Activated CD4-positive, CD25-positive, alpha-beta regulatory T cell treated with anti-CD3 and anti-CD28 coated beads, Interleukin-2, amount 50 U/mL, for 24 hours (primary cell): ENCODE measurements at regions not wholly inside any gene's neighbourhood (a gene's known extent, or its start where the extent isn't known, plus 50 kb on each side); places are given as distances from the start of the nearest gene placed in this dataset.

Experiments used
- ATAC-seq, 2 donors: fragments of 150-1000 bp; cut with Tn5 transposase; one replicate each; pipeline ENCODE4 v1.10.0; 2021; ENCODE audit warnings: mild to moderate bottlenecking in 1 of 2, moderate library complexity in 1 of 2

GRCh38 chr15:96218623-96219455, 111.7 kb upstream of the NR2F2 start:
- ATAC-seq, result no peak

- no peak for ATAC-seq
These were observed 110.8 kb upstream of the NR2F2 start for GRCh38 chr15:96219681-96220080.

DNA sequence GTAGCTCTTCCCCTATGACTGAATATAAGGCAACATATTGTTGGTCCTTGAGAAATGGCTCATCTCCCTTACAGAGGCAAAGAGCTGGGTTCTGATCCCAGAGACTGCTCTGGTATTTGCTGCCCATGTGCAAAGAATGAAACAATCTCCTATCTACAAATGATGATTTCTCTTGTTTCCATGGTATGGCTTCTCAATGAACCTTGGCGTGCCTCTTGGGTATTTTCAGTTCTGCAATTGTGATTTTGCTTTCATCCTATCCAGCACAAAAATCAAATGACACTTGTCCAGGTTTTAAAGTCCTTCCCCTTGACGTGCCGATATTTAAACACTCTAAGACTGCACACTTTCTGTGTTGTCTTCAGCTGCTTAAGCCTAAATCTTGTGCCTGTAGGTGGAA, 109.8 kb upstream of the NR2F2 start:
- ATAC-seq, result no peak

GRCh38 chr15:96222981-96223380, 107.5 kb upstream of the NR2F2 start:
- no peak for ATAC-seq

DNA sequence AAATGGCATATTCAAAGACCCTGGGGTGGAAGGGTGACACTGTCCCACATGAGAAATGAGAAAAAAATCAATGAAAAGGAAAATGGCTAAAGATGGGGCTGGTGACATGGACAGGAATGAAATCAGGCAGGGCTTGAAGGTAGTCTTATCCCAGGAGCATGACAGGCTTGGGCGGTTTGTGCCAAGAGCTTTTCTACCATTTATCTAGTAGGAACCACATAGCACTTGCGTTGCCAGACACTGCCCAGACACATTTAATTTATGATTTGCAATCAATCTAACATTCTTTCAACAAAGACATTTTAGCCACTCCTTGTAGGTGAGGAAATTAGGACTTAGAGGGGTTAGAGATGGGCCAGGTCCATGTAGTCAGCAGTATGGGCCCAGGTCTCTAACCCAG, 106.6 kb upstream of the NR2F2 start:
- no peak for ATAC-seq

- no peak for ATAC-seq
These were observed 104.7 kb upstream of the NR2F2 start for GRCh38 chr15:96225642-96226259.

- ATAC-seq, result no peak
These were observed 99.8 kb upstream of the NR2F2 start for GRCh38 chr15:96230526-96231181.

- no peak for ATAC-seq
These were observed 98.2 kb upstream of the NR2F2 start for GRCh38 chr15:96232335-96232734.

DNA sequence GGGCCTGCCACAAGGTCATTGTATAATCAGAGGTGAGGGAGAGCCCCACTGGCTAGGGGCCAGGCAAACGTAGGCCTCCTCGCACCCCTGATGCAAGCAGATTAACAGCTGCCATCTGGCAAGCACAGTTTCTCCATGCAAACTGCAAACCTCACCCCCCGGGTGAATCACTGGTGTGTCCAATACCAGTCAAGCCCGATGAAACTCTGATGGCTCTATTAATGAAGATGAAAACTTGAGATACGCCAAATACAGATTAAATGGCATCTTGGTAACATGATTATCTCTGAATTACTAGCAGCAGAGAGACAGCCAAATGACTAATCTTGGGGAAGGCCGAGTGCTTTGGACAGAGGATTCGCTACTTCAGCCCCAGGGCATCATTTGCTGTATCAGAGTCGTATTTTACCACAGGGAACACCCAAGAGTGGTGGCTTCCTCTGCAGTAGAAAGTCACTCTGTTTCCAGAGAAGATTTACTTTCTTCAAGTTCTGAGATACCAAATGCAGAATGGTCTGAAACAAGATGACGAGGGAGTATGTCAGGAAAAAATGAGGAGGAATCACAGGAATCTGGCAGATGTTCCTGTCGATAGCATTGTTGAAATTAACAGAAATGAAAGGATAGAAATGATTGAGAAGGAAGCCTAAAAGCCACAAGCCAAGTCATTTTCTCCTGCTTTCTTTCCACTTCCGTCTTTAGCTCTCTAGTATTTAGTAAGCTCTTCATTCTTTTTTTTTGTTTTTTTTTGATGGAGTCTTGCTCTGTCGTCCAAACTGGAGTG, 96.2 kb upstream of the NR2F2 start:
- ATAC-seq, result no peak

DNA sequence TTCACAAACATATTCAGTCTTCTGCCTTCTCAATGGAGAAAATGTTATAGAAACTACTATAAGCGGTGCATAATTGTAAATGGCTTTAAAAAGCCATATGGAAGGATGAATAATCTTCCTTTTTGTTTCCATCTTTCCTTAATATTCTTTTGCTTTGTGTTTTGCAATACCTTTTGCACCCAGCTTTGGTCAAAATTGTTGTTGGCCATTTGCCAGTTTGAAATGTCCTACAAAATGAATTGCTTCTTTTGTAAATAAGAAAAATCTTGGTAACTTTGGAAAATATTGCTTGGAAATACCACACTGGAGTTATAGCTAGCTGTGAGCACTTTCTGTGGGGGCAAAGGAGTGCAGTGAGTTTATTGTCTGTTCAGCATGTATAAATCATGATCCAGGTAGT, 93.5 kb upstream of the NR2F2 start:
- no peak for ATAC-seq

DNA sequence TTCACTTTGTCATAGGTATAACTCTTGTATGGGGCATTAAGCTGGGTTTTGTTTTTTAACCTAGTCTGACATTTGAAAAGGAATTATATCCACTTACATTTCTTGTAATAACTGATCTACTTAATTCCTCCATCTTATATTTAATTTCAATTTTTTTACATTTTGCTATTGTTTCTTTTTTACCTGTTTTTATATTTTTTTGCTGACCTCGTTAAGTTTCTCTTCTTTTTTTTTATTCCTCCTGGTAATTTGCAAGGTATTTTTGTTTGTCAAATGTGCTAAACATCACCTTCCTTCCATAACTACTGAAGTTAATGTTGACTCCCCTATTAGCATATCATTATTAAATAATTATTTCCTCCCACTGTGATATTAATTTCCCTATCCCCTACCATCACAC, 87.7 kb upstream of the NR2F2 start:
- ATAC-seq, result no peak

DNA sequence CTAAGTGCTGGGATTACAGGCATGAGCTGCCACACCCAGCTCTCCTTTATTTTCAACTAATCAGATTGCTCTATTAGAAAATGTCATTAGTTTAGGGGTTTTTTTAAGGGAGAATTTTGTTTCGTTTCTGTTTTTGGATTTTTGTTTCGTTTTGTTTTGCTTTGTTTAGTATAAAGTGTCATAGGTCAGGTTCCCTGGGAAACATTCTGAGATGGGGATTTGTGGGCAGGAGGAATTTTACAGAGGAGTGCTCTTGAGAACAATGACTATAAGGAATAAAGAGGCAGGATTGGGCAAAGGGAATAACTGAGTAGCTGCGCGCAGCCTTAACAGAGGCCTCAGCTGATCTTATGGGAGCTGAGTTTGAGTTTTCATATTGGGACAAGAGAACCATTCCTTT, 86.8 kb upstream of the NR2F2 start:
- no peak for ATAC-seq

- no peak for ATAC-seq
These were observed 85.2 kb upstream of the NR2F2 start for GRCh38 chr15:96245252-96245651.

DNA sequence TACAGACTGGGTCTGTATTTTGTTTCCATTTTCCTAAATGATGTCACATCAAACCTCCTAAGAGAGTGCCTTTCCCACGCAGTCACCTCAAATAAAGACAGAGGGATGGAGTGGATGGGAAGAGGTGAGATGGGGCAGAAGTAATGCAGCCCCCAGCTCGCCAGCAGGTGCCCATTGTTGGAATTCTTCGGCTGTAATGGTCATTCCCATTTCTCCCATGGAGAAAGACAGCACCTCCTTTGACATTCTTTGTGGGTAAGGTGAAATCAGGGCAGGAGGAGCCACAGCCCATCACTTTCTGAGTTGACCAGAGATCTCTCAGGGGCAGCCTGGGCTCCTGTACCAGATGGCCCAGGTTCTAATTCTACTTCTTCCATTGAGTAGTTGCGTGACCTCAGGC, 84.4 kb upstream of the NR2F2 start:
- ATAC-seq, result no peak

- ATAC-seq, result no peak
These were observed 82.7 kb upstream of the NR2F2 start for GRCh38 chr15:96247621-96248305.

DNA sequence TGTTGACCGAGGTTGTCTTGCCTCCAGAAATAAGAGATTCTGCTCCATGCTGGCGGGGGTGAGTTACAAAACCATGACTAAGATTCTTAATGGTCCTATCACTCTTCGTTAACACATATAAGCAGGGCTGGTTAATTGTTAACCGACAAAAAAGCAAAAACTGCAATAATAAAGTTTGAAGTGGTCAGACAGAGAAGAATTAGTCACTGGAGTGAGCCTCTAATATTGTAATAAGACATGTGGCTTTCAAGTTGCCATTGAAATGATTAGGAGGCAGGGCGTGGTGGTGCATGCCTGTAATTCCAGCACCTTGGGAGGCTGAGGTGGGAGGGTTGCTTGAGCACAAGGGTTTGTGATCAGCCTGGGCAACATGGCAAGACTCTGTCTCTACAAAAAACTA, 78.4 kb upstream of the NR2F2 start:
- no peak for ATAC-seq

DNA sequence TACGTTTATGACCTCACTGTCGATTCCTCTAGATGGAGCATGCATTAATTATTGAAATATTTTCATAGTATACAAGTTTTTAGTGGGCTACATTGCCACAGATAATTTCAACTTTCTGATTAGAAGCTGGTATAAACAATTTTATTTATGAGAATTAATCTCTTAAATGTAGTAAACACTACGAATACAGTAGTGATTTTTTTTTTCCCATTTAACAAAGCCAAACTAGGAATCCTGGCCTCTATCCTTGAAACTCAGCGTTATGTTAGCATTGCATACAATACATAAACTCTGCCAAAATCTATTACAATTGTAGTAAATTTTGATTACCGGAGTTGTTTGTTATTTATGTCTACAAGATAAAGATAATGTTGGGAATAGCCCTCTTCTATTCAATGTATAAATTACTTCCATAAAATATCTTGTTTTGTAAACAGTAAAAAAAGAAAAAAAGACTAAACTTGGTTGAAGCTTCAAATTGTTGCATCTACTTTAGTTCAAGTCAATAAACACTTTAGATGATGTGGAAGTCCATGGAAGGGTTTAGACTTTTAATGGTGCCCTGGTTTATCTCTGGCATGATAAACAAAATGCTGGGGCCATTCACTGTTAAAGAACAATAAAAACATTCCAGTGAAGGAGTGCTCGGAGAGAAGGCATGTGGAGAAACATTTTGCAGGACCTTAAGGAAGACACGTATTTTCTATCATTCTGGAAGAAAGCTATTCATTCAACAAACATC, 77.3 kb upstream of the NR2F2 start:
- no peak for ATAC-seq

DNA sequence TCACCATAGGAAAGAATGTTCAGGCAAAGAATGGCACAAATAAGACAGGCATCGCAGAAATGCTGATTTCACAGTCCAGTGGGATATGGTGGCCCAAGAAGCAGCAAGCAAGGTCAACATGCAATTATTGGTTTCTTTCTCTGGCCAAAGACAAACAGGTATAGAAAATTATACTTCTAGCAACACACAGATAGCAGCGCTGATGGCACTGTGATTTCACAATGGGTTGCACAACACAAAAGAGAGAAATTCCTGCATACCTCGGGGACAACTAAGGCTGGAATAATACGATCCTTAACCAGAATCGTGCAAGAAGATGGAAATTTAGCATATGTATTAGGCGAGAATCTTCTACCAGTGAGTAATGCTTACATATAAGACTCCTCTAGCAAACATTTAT, 76.3 kb upstream of the NR2F2 start:
- ATAC-seq, result no peak

DNA sequence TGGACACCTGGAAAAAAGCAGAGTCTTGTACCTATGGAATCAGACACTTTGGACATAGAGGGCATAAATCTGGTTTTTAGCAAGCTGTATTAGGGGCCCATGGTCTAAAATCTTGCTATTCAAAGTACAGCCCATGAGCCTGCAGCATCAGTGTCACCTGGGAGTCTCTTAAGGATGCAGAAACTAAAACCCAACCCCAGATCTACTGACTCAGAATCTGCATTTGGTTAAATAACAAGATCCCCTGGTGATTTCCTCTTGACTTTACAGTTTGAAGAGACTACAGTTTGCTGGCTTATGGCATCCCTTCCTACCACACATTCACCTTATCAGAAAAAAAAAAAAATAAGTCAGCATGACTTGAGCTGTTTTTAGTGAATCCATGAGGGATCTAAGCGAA, 74.9 kb upstream of the NR2F2 start:
- no peak for ATAC-seq

GRCh38 chr15:96261575-96262034, 68.9 kb upstream of the NR2F2 start:
- no peak for ATAC-seq

GRCh38 chr15:96262097-96262496, 68.4 kb upstream of the NR2F2 start:
- ATAC-seq, result no peak
